ENCODE measurements at regions not wholly inside any gene's neighbourhood (a gene's known extent, or its start where the extent isn't known, plus 50 kb on each side); places are given as distances from the start of the nearest gene placed in this dataset.

GRCh38 chr3:88307666-88308065 is 157.9 kb downstream of the C3orf38 start:
- intact Hi-C loops (cut with micrococcal nuclease): no loop called here
- DNase-seq (no peak), ATAC-seq (no peak)
- ChIA-PET CTCF (no interaction called here), POLR2A (ENCODE audit: unreplicated experiment) (no interaction called here)
- no TSS peak for BruUV-seq (replicated peaks)
- H3K9me3 ChIP-seq (ENCODE audit: low read length): no peaks in the 10 kb centered on the region
- peak overlapping the region; percentile 18; the same call in 1 of the 2 replicates for H3K4me2 ChIP-seq (ENCODE audit: low read length)
- H3K27me3 ChIP-seq (ENCODE audit: low read length): peaks cover 33% of the 10 kb centered on the region
- H3K79me2 ChIP-seq (ENCODE audit: low read length): no peaks in the 10 kb centered on the region
- H3K4me1 ChIP-seq (ENCODE audit: insufficient read depth, low read length): no peaks in the 10 kb centered on the region
- peak overlapping the region; percentile 18; the same call in 1 of the 2 replicates for H2AFZ ChIP-seq (ENCODE audit: low read length)
- H3F3A ChIP-seq (ENCODE audit: low read length, unreplicated experiment): no peaks in the 10 kb centered on the region
- no peak overlapping the region for H3K9ac ChIP-seq (ENCODE audit: low read length)
- TF ChIP-seq EZH2 (IDR thresholded peaks at IDR 0.05; ENCODE audit: low read length, unreplicated experiment): no peak
- no peak for TF ChIP-seq EZH2phosphoT487 (IDR thresholded peaks at IDR 0.05; ENCODE audit: borderline replicate concordance, low read length)
- TF ChIP-seq CTCF (conservative IDR thresholded peaks at IDR 0.05; ENCODE audit: low read depth, low read length): no peak
- H3K4me3 ChIP-seq (ENCODE audit: low read length): no peak overlapping the region
- no peaks in the 10 kb centered on the region for H4K20me1 ChIP-seq (ENCODE audit: low read length)
- H3K27ac ChIP-seq (ENCODE audit: low read length): no peak overlapping the region
- no peaks in the 10 kb centered on the region for H3K36me3 ChIP-seq (ENCODE audit: low read depth, low read length)
- H3K9me2 ChIP-seq (replicated peaks; ENCODE audit: low read length): no peaks in the 10 kb centered on the region

- no peak for TF ChIP-seq EZH2phosphoT487 (IDR thresholded peaks at IDR 0.05; ENCODE audit: borderline replicate concordance, low read length)
- BruUV-seq (replicated peaks): no TSS peak
- H3K4me1 ChIP-seq (ENCODE audit: insufficient read depth, low read length): no peaks in the 10 kb centered on the region
These were observed 162.1 kb downstream of the C3orf38 start for GRCh38 chr3:88311826-88312225.

GRCh38 chr3:88312256-88312655 is 162.5 kb downstream of the C3orf38 start:
- POLR2A ChIA-PET (ENCODE audit: unreplicated experiment): no interaction called here
- intact Hi-C loops (cut with micrococcal nuclease): no loop called here
- BruUV-seq (replicated peaks): no TSS peak

More at GRCh38 chr3:88311826-88312225, 162.1 kb downstream of the C3orf38 start:
- ChIA-PET POLR2A (ENCODE audit: unreplicated experiment) (no interaction called here), CTCF (no interaction called here)
- H3K9me2 ChIP-seq (replicated peaks; ENCODE audit: low read length): no peaks in the 10 kb centered on the region
- H3K27me3 ChIP-seq (ENCODE audit: low read length): peaks cover 26% of the 10 kb centered on the region
- DNase-seq (no peak), ATAC-seq (no peak)
- H2AFZ ChIP-seq (ENCODE audit: low read length): no peak overlapping the region
- no peaks in the 10 kb centered on the region for H3K9me3 ChIP-seq (ENCODE audit: low read length)
- H3K79me2 ChIP-seq (ENCODE audit: low read length): no peaks in the 10 kb centered on the region
- H3K27ac ChIP-seq (ENCODE audit: low read length): no peak overlapping the region
- H3F3A ChIP-seq (ENCODE audit: low read length, unreplicated experiment): no peaks in the 10 kb centered on the region
- H3K4me3 ChIP-seq (ENCODE audit: low read length): no peak overlapping the region
- no peak overlapping the region for H3K9ac ChIP-seq (ENCODE audit: low read length)
- H3K4me2 ChIP-seq (ENCODE audit: low read length): no peak overlapping the region
- no peaks in the 10 kb centered on the region for H3K36me3 ChIP-seq (ENCODE audit: low read depth, low read length)
- H4K20me1 ChIP-seq (ENCODE audit: low read length): no peaks in the 10 kb centered on the region
- intact Hi-C loops (cut with micrococcal nuclease): no loop called here

More at GRCh38 chr3:88312256-88312655, 162.5 kb downstream of the C3orf38 start:
- no peaks in the 10 kb centered on the region for H3F3A ChIP-seq (ENCODE audit: low read length, unreplicated experiment)
- no peak overlapping the region for H3K27ac ChIP-seq (ENCODE audit: low read length)
- no peaks in the 10 kb centered on the region for H3K79me2 ChIP-seq (ENCODE audit: low read length)
- H2AFZ ChIP-seq (ENCODE audit: low read length): no peak overlapping the region
- no peak for DNase-seq
- no peak for ATAC-seq
- H3K9me3 ChIP-seq (ENCODE audit: low read length): no peaks in the 10 kb centered on the region
- CTCF ChIA-PET: no interaction called here
- no peak overlapping the region for H3K4me3 ChIP-seq (ENCODE audit: low read length)
- H3K9me2 ChIP-seq (replicated peaks; ENCODE audit: low read length): no peaks in the 10 kb centered on the region
- H3K4me2 ChIP-seq (ENCODE audit: low read length): no peak overlapping the region
- H3K4me1 ChIP-seq (ENCODE audit: insufficient read depth, low read length): no peaks in the 10 kb centered on the region
- H3K36me3 ChIP-seq (ENCODE audit: low read depth, low read length): no peaks in the 10 kb centered on the region
- no peaks in the 10 kb centered on the region for H4K20me1 ChIP-seq (ENCODE audit: low read length)
- H3K27me3 ChIP-seq (ENCODE audit: low read length): peaks cover 26% of the 10 kb centered on the region
- TF ChIP-seq EZH2 (IDR thresholded peaks at IDR 0.05; ENCODE audit: low read length, unreplicated experiment) (no peak), CTCF (conservative IDR thresholded peaks at IDR 0.05; ENCODE audit: low read depth, low read length) (no peak), EZH2phosphoT487 (IDR thresholded peaks at IDR 0.05; ENCODE audit: borderline replicate concordance, low read length) (no peak)
- no peak overlapping the region for H3K9ac ChIP-seq (ENCODE audit: low read length)

All from PC-3 (cell line).